Endothelial cell (in vitro differentiated cells): ENCODE measurements at regions not wholly inside any gene's neighbourhood (a gene's known extent, or its start where the extent isn't known, plus 50 kb on each side); places are given as distances from the start of the nearest gene placed in this dataset.

Experiments
- DNase-seq: peaks from one replicate; pipeline ENCODE4 v3.0.0; 2021; ENCODE audit warnings: low spot score
- H3K27ac Mint-ChIP-seq: one replicate; pipeline ENCODE4 v1.8.0; 2021; ENCODE audit warnings: mixed read lengths, inconsistent platforms; ENCODE audit not compliant: unreplicated experiment
- H3K27me3 Mint-ChIP-seq: one replicate; pipeline ENCODE4 v1.8.0; 2021; ENCODE audit warnings: mild to moderate bottlenecking, moderate library complexity, mixed read lengths, inconsistent platforms; ENCODE audit not compliant: unreplicated experiment
- H3K36me3 Mint-ChIP-seq: one replicate; pipeline ENCODE4 v1.8.0; 2021; ENCODE audit warnings: mild to moderate bottlenecking, low read depth, mixed read lengths, inconsistent platforms; ENCODE audit not compliant: unreplicated experiment
- H3K4me1 Mint-ChIP-seq: one replicate; pipeline ENCODE4 v1.8.0; 2021; ENCODE audit warnings: mild to moderate bottlenecking, mixed read lengths, inconsistent platforms; ENCODE audit not compliant: unreplicated experiment
- H3K4me3 Mint-ChIP-seq: one replicate; pipeline ENCODE4 v1.8.0; 2021; ENCODE audit warnings: mild to moderate bottlenecking, mixed read lengths, inconsistent platforms; ENCODE audit not compliant: unreplicated experiment
- H3K9me3 Mint-ChIP-seq: one replicate; pipeline ENCODE4 v1.8.0; 2021; ENCODE audit warnings: mixed read lengths, inconsistent platforms; ENCODE audit not compliant: unreplicated experiment
- CTCF ChIP-seq: fragments of 200-600 bp; sonication (generic); IDR thresholded peaks from one replicate; pipeline ENCODE4 v1.5.0; 2021; ENCODE audit warnings: antibody characterized with exemption; ENCODE audit not compliant: unreplicated experiment

GRCh38 chrX:147626605-147627004, 285.1 kb upstream of the FMR1 start:
- Mint-ChIP-seq H3K27ac (no peak overlapping the region), H3K9me3 (no peaks in the 10 kb centered on the region), H3K27me3 (peaks cover 1% of the 10 kb centered on the region), H3K4me1 (no peaks in the 10 kb centered on the region), H3K36me3 (no peaks in the 10 kb centered on the region), H3K4me3 (no peak overlapping the region)
- TF ChIP-seq CTCF, result no peak
- DNase-seq, result no peak

- Mint-ChIP-seq H3K4me3 (no peak overlapping the region), H3K27me3 (no peaks in the 10 kb centered on the region), H3K36me3 (no peaks in the 10 kb centered on the region), H3K27ac (no peak overlapping the region), H3K4me1 (no peaks in the 10 kb centered on the region), H3K9me3 (no peaks in the 10 kb centered on the region)
- no peak for DNase-seq
- TF ChIP-seq CTCF, result no peak
These were observed 276.5 kb upstream of the FMR1 start for GRCh38 chrX:147635186-147635585.

- Mint-ChIP-seq H3K4me1 (no peaks in the 10 kb centered on the region), H3K27ac (no peak overlapping the region), H3K4me3 (no peak overlapping the region), H3K36me3 (no peaks in the 10 kb centered on the region), H3K27me3 (no peaks in the 10 kb centered on the region), H3K9me3 (no peaks in the 10 kb centered on the region)
- no peak for DNase-seq
- no peak for TF ChIP-seq CTCF
These were observed 274.5 kb upstream of the FMR1 start for GRCh38 chrX:147637190-147637589.

- H3K4me1 Mint-ChIP-seq, result no peaks in the 10 kb centered on the region
- no peaks in the 10 kb centered on the region for H3K9me3 Mint-ChIP-seq
- H3K36me3 Mint-ChIP-seq, result no peaks in the 10 kb centered on the region
- TF ChIP-seq CTCF, result no peak
- no peak overlapping the region for H3K27ac Mint-ChIP-seq
- no peak for DNase-seq
- no peak overlapping the region for H3K4me3 Mint-ChIP-seq
- no peaks in the 10 kb centered on the region for H3K27me3 Mint-ChIP-seq
These were observed 264.6 kb upstream of the FMR1 start for GRCh38 chrX:147646949-147647723.

- H3K4me1 Mint-ChIP-seq, result peaks cover 2% of the 10 kb centered on the region
- no peaks in the 10 kb centered on the region for H3K36me3 Mint-ChIP-seq
- no peak for DNase-seq
- H3K9me3 Mint-ChIP-seq, result no peaks in the 10 kb centered on the region
- no peak overlapping the region for H3K4me3 Mint-ChIP-seq
- H3K27ac Mint-ChIP-seq, result no peak overlapping the region
- H3K27me3 Mint-ChIP-seq, result peaks cover 6% of the 10 kb centered on the region
- TF ChIP-seq CTCF, result no peak
These were observed 235.9 kb upstream of the FMR1 start for GRCh38 chrX:147675819-147676218.
